B cell (primary cell): ENCODE measurements at regions not wholly inside any gene's neighbourhood (a gene's known extent, or its start where the extent isn't known, plus 50 kb on each side); places are given as distances from the start of the nearest gene placed in this dataset.

Experiments used
- ATAC-seq: fragments of 200-7000 bp; cut with Tn5 transposase; one replicate; pipeline ENCODE4 v1.10.0; 2021; ENCODE audit warnings: low read depth, mild to moderate bottlenecking, moderate number of reproducible peaks, moderate library complexity
- CTCF ChIA-PET: fragments of 350-600 bp; sonication (Branson Sonifier 250); formaldehyde crosslinking; loops from one replicate; lab custom pipeline; 2021; ENCODE audit warnings: antibody characterized with exemption, inconsistent platforms; lab: Charles Lee
- POLR2A ChIA-PET: fragments of 350-600 bp; sonication (Branson Sonifier 250); formaldehyde crosslinking; loops from one replicate; lab custom pipeline; 2021; ENCODE audit warnings: antibody characterized with exemption; lab: Charles Lee
- DNase-seq: peaks from one replicate; pipeline ENCODE4 v3.0.0; 2013
- H2AFZ ChIP-seq: 2 replicates; pipeline ENCODE4 v1.6.1; 2012; ENCODE audit warnings: mild to moderate bottlenecking, low read depth, low read length; ENCODE audit not compliant: insufficient read depth, poor library complexity, severe bottlenecking
- H3K27ac ChIP-seq, 2 donors: 1 replicate in 1 of 2; 2 replicates in 1 of 2; pipeline ENCODE4 v1.5.1; 2012 to 2013; ENCODE audit warnings: low read length in 2 of 2, mild to moderate bottlenecking in 2 of 2, moderate library complexity in 1 of 2
- H3K27me3 ChIP-seq, 4 experiments: fragments of 200-600 bp in 1 of 4; sonication (generic) in 1 of 4; replicated peaks in 1 of 4; 1 replicate in 2 of 4; 2 replicates in 2 of 4; pipeline versions ENCODE4 v1.6.1 to v1.7.0; 2013 to 2016; ENCODE audit warnings: low read length in 3 of 4, mild to moderate bottlenecking in 2 of 4, mixed read lengths in 1 of 4, moderate library complexity in 1 of 4; ENCODE audit not compliant: insufficient read depth in 4 of 4, control insufficient read depth in 3 of 4; ENCODE audit errors: control extremely low read depth in 1 of 4
- H3K36me3 ChIP-seq, 2 experiments: replicated peaks in 1 of 2; 1 replicate in 1 of 2; 2 replicates in 1 of 2; pipeline versions ENCODE4 v1.6.1 to v1.7.1; 2013; ENCODE audit warnings: low read length in 1 of 2; ENCODE audit not compliant: insufficient read depth in 2 of 2, control insufficient read depth in 1 of 2; ENCODE audit errors: control extremely low read depth in 1 of 2, extremely low read depth in 1 of 2
- H3K4me1 ChIP-seq, 2 donors: fragments of 200-600 bp in 1 of 2; sonication (generic) in 1 of 2; 1 replicate in 1 of 2; 2 replicates in 1 of 2; pipeline versions ENCODE4 v1.5.1 to v1.6.1; 2013 to 2017; ENCODE audit warnings: low read length in 2 of 2; ENCODE audit not compliant: control insufficient read depth in 2 of 2, insufficient read depth in 2 of 2
- H3K4me2 ChIP-seq: replicated peaks from 2 replicates; pipeline ENCODE3; 2012; ENCODE audit warnings: mild to moderate bottlenecking, low read depth, low read length; ENCODE audit not compliant: poor library complexity, severe bottlenecking
- H3K4me3 ChIP-seq, 5 experiments: fragments of 200-600 bp in 1 of 5; sonication (generic) in 1 of 5; 1 replicate in 3 of 5; 2 replicates in 2 of 5; pipeline versions ENCODE4 v1.5.1 to v1.7.0; 2011 to 2016; ENCODE audit warnings: low read length in 4 of 5, mild to moderate bottlenecking in 4 of 5, low read depth in 2 of 5, control low read depth in 1 of 5, moderate library complexity in 1 of 5; ENCODE audit not compliant: insufficient read depth in 1 of 5; ENCODE audit errors: control extremely low read depth in 1 of 5, extremely low read depth in 1 of 5
- H3K79me2 ChIP-seq: fragments of 200-600 bp; sonication (generic); one replicate; pipeline ENCODE4 v1.6.0; 2016; ENCODE audit warnings: low read length; ENCODE audit not compliant: control insufficient read depth, insufficient read depth
- H3K9ac ChIP-seq: fragments of 200-600 bp; sonication (generic); 2 replicates; pipeline ENCODE4 v1.6.1; 2017; ENCODE audit warnings: mild to moderate bottlenecking, low read length, moderate library complexity
- H3K9me3 ChIP-seq, 3 donors: one replicate each; pipeline versions ENCODE4 v1.6.1 to v1.7.1; 2013; ENCODE audit warnings: low read length in 2 of 3; ENCODE audit not compliant: control insufficient read depth in 2 of 3, insufficient read depth in 1 of 3; ENCODE audit errors: control extremely low read depth in 1 of 3
- H4K20me1 ChIP-seq: 2 replicates; pipeline ENCODE4 v1.6.0; 2012; ENCODE audit warnings: mild to moderate bottlenecking, low read length; ENCODE audit not compliant: insufficient read depth, control insufficient read depth, poor library complexity, severe bottlenecking
- H3K27ac Mint-ChIP-seq: one replicate; pipeline ENCODE4 v1.8.0; 2021; ENCODE audit warnings: mixed read lengths
- H3K27me3 Mint-ChIP-seq: one replicate; pipeline ENCODE4 v1.8.0; 2021; ENCODE audit warnings: mixed read lengths
- H3K4me1 Mint-ChIP-seq: one replicate; pipeline ENCODE4 v1.8.0; 2021; ENCODE audit warnings: mixed read lengths
- H3K4me3 Mint-ChIP-seq: one replicate; pipeline ENCODE4 v1.8.0; 2021; ENCODE audit warnings: mixed read lengths
- H3K9me3 Mint-ChIP-seq: one replicate; pipeline ENCODE4 v1.8.0; 2022; ENCODE audit warnings: mixed read lengths; ENCODE audit not compliant: insufficient read depth
- CTCF ChIP-seq: fragments of 200-600 bp; IDR thresholded peaks from one replicate; pipeline ENCODE4 v1.8.0; 2022; ENCODE audit warnings: antibody characterized with exemption, mild to moderate bottlenecking
- EZH2 ChIP-seq: IDR thresholded peaks from 2 replicates; pipeline ENCODE4 v1.6.1; 2012; ENCODE audit warnings: borderline replicate concordance, low read depth, mild to moderate bottlenecking, moderate library complexity, low read length; ENCODE audit not compliant: insufficient read depth, poor library complexity, severe bottlenecking
- WGBS: methylation state at CpG from one replicate; pipeline ENCODE4 v1.1.5; 2013; ENCODE audit warnings: missing lambda C conversion rate; ENCODE audit not compliant: insufficient coverage; 5-methylcytosine and 5-hydroxymethylcytosine counted together
- intact Hi-C: fragments of 100-400 bp; cut with micrococcal nuclease; formaldehyde crosslinking; loops from one replicate; pipeline ENCODE4 v1.10.0; 2022

GRCh38 chr10:45135443-45136198 lies 134.9 kb downstream of the ZNF22 start:
- H3K36me3 ChIP-seq: no peaks in the 10 kb centered on the region
- no peaks in the 10 kb centered on the region for H3K9me3 ChIP-seq
- H3K27me3 ChIP-seq: no peaks in the 10 kb centered on the region
- H2AFZ ChIP-seq: no peak overlapping the region
- WGBS: 95% methylated on average over 7 of the region's 12 CpGs
- H3K4me1 Mint-ChIP-seq: no peaks in the 10 kb centered on the region
- peaks cover 2% of the 10 kb centered on the region for H3K27me3 Mint-ChIP-seq
- H4K20me1 ChIP-seq: no peaks in the 10 kb centered on the region
- H3K9ac ChIP-seq: no peak overlapping the region
- POLR2A ChIA-PET: no interaction called here
- no peak for ATAC-seq
- H3K4me3 Mint-ChIP-seq: no peak overlapping the region
- no peak for DNase-seq
- H3K27ac ChIP-seq: no peak overlapping the region
- no peak overlapping the region for H3K27ac Mint-ChIP-seq
- intact Hi-C loops: no loop called here
- CTCF ChIA-PET: no interaction called here
- no peak overlapping the region for H3K4me2 ChIP-seq
- H3K9me3 Mint-ChIP-seq: no peaks in the 10 kb centered on the region
- H3K79me2 ChIP-seq: no peaks in the 10 kb centered on the region
- TF ChIP-seq EZH2: no peak
- TF ChIP-seq CTCF: no peak
- no peak overlapping the region for H3K4me3 ChIP-seq
- H3K4me1 ChIP-seq: no peaks in the 10 kb centered on the region

- no peak overlapping the region for H3K4me2 ChIP-seq
- Mint-ChIP-seq H3K4me3 (no peak overlapping the region), H3K27me3 (peaks cover 2% of the 10 kb centered on the region), H3K4me1 (no peaks in the 10 kb centered on the region), H3K9me3 (no peaks in the 10 kb centered on the region), H3K27ac (no peak overlapping the region)
- 89% methylated on average over 5 of the region's 8 CpGs for WGBS
- no peak overlapping the region for H3K4me3 ChIP-seq
- intact Hi-C loops: no loop called here
- H4K20me1 ChIP-seq: no peaks in the 10 kb centered on the region
- ChIA-PET CTCF (no interaction called here), POLR2A (no interaction called here)
- H3K27me3 ChIP-seq: no peaks in the 10 kb centered on the region
- H3K79me2 ChIP-seq: no peaks in the 10 kb centered on the region
- no peak for TF ChIP-seq EZH2
- no peak for TF ChIP-seq CTCF
- H3K27ac ChIP-seq: no peak overlapping the region
- DNase-seq (no peak), ATAC-seq (no peak)
- no peaks in the 10 kb centered on the region for H3K4me1 ChIP-seq
- H3K9ac ChIP-seq: no peak overlapping the region
- H2AFZ ChIP-seq: no peak overlapping the region
- H3K9me3 ChIP-seq: no peaks in the 10 kb centered on the region
- H3K36me3 ChIP-seq: no peaks in the 10 kb centered on the region
Measured at GRCh38 chr10:45136256-45136655, 135.5 kb downstream of the ZNF22 start.
